ENCODE measurements at regions not wholly inside any gene's neighbourhood (a gene's known extent, or its start where the extent isn't known, plus 50 kb on each side); places are given as distances from the start of the nearest gene placed in this dataset.
"Not testable (repeated sequence)": the region's sequence is repeated elsewhere in the genome, so short reads cannot be mapped to it uniquely, and the experiment has no call there.

GRCh38 chr4:67035986-67036385, 509.3 kb downstream of the CENPC start:
- DNase-seq = no peak

DNA sequence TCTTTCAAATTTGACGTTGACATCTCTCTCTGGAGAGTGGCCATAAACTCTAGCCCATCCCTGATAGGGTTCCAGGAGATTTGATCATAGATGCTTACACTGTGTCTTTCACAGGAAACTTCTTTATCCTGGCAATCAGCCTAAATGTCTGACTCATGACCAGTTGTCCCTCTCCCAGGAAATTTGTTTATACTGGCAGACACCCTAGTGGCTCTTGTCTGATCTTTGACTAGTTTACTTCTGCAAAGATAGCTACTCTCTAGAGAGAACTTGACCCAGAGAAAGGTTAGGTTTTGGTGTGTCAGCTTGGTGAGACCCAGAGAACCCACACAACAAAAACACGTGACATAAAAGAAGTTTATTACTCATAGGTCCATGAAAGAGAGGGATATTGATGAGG, 509.8 kb downstream of the CENPC start:
- no peak for DNase-seq

- no peak for DNase-seq
Observed at GRCh38 chr4:67030636-67031035, 514.7 kb downstream of the CENPC start.

GRCh38 chr4:67020438-67020797, 524.9 kb downstream of the CENPC start:
- no peak for DNase-seq

GRCh38 chr4:67019686-67020437, 525.4 kb downstream of the CENPC start:
- no peak for DNase-seq

DNA sequence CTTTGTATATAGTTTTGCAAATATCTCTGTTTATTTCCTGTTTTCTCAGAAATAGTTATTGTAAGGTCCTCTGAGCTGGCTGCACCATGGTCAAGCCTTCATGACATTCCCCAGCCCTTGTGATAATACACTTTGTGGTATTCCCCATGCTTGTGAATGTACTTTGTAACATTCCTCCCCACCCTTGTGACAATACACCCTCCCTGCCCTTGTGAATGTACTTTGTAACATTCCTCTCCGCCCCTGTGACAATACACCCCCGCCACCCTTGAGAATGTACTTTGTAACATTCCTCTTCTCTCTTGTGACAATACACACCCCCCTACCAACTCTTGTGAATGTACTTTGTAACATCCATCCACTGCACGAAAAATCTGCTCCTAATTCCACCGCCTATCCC, 530.7 kb downstream of the CENPC start:
- DNase-seq = no peak

- no peak for DNase-seq
Observed at GRCh38 chr4:67006791-67007190, 538.5 kb downstream of the CENPC start.

DNA sequence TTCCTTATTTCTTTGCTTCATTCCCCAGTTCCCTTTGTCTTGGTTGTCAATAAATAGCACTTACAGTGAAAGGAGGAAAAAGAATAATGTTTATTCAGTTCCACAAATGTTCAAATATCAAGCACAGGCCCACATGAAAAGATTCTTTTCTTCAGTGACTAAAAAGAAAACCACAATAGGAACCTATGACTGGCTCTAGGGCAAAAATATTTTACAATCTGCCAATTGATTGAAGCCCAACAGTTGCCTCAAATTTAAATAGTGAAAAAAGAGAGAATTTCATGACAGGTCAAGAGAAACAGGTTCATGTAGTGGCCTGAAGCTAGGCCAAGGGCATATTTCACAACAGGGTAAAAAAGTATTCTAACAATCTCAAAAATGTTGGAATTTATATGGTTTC, 553.8 kb downstream of the CENPC start:
- no peak for DNase-seq

- DNase-seq = no peak
Observed at GRCh38 chr4:66974665-66975064, 570.6 kb downstream of the CENPC start.

DNA sequence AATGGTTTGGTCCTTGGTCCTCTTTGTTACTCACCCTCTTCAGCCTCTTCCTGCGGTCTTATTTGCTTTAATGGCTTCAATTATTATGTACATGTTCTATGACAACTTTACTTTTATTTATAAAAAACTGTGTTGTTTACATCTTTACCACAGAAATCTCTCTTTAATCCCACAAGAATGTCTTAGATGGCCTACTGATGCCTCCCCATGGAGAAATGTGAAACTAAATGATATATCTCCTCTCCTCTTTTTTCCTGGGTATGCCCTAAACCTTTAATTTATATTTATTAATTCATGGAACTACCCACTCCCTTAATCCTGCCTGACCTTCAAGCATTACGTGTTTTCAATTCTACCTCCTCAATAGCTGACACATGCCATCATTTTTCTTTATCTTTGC, 573.2 kb downstream of the CENPC start:
- DNase-seq = no peak

GRCh38 chr4:66964467-66964866, 580.8 kb downstream of the CENPC start:
- no peak for DNase-seq

GRCh38 chr4:66963084-66963483, 582.2 kb downstream of the CENPC start:
- DNase-seq = no peak

DNA sequence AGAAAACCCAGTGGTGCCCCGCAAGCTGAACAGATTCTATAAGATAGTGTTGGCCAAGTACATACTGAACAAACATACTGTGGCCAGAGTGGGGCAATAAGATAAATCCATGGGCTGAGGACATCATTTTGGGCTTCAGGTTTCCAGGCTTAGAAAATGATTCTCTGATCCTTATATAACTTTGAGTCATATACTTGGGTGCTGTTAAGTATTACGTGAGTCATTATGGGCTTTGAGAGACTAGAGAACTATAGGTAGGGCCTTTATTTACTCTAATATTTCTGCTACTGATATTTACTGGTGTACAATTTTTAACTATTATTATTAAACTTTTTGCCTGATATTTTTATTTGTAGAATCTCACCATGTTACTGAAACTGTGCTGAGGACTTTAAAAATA, 586.1 kb downstream of the CENPC start:
- no peak for DNase-seq

- no peak for DNase-seq
Observed at GRCh38 chr4:66956852-66957251, 588.5 kb downstream of the CENPC start.

DNA sequence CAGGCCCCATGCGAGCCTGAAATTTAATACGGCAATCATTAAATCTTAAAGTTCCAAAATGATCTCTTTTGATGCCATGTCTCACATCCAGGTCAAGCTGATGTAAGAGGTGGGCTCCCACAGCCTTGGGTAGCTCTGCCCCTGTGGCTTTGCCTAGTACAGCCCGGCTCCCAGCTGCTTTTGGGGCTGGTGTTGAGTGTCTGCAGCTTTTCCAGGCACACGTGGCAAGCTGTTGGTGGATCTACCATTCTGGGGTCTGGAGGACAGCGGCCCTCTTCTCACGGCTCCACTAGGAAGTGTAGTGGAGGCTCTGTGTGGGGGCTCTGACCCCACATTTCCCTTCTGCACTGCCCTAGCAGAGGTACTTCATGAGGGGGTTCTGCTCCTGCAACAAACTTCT, 588.9 kb downstream of the CENPC start:
- DNase-seq = no peak

GRCh38 chr4:66955784-66956183, 589.5 kb downstream of the CENPC start:
- no peak for DNase-seq

DNA sequence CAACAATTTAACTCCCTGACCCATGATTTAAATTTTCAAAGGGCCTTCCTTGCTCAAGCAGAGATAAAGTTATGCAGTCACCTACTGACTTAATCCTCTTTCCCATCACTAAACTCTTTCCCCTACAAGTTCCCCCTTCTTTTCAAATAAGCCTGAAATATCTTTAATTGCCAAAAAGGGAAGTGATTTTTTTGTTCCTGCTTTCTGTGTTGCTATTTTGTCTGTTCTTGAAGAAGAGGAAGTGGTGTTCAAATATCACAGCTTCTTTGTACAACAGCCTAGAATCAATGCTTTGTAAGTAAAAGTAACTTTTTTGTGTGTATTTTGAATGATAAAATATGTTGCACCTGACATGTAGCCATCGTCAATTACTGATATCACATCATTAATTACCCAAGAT, 595.9 kb downstream of the CENPC start:
- DNase-seq = peak; percentile 95

DNA sequence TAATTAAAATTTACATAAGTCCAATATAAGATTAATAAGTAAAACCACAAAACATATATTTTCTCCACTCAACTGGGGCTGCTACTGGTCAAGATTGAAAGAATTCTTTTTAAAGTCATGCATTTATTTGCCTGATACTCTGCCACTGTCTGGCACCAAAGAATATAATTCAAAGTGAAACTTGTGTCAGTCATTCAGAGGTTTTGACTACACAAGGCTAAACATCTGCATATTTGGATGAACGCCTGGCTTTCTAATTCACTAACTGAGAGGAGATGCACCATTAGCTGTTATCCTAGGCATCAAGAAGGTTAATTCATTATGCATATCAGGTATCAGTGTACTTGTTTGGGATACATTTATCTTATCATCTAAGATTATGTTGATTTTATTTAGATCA, 598.5 kb downstream of the CENPC start:
- no peak for DNase-seq

DNA sequence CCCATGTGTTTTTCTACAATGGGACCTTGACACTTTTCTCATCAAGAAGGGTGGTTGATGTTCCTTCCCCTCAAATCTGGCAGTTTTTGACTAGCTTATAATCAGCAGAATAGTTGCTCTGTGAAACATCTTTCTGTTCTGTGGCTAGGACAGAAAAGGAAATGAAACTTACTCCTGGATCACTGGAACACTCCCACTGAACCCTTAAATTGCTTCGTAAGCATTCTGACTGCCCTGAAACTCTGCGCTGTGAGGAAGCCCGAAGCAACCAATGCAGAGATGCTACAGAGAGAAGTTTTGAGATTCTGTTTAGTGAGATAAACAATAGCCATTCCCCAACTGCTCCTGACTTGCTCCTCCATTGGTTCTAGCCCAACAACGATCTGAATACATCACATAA, 602.2 kb downstream of the CENPC start:
- peak; percentile 81 for DNase-seq

- DNase-seq = not testable (repeated sequence)
Observed at GRCh38 chr4:66931981-66932380, 613.3 kb downstream of the CENPC start.

- DNase-seq = no peak
Observed at GRCh38 chr4:66930206-66930605, 615.1 kb downstream of the CENPC start.

- DNase-seq = no peak
Observed at GRCh38 chr4:66929748-66930147, 615.6 kb downstream of the CENPC start.

- DNase-seq = not testable (repeated sequence)
Observed at GRCh38 chr4:66928881-66929280, 616.4 kb downstream of the CENPC start.

DNA sequence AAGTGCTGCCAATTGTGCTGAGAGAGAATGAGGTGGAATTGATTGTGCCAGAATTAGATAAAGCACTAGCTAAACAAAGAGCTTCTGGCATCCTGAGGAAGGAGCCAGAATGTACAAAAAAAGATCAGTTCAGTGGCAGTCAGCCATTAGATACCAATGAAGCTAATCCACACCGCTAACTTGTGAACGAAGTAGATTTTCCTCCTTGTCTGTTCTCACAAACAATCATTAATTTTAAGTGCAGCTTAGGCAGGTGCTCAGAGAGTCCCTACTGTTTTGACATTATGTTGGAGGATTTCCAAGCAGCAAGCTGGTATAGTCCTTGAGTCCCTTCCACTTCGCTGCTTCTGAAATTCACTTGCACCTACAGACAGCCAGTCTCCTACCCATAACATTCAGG, 617.4 kb downstream of the CENPC start:
- DNase-seq = no peak

DNA sequence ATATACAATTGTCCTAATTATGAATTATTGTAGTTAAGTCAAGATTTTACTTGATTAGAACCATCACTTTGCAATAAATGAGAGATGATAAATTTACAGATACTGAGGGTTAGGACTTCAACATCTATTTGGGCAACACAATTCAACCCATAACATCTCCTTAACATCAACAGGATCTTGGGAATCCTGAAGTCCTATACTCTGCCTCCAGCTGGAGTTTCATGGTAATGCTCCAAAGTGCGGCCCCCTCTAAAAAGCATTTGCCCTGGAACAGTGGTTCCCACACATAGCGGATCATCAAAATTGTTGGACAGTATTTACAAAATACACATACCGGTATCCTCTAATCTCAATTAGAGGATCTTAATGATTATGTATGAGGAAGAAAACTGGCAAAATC, 618.6 kb downstream of the CENPC start:
- DNase-seq = no peak
